Neural cell (in vitro differentiated cells): ENCODE measurements at regions not wholly inside any gene's neighbourhood (a gene's known extent, or its start where the extent isn't known, plus 50 kb on each side); places are given as distances from the start of the nearest gene placed in this dataset.

Experiments used
- EZH2 ChIP-seq: fragments of 200-600, 300-800 bp; shearing (Covaris generic), sonication (generic); IDR thresholded peaks from 2 replicates; pipeline ENCODE4 v1.6.1; 2014; ENCODE audit warnings: antibody characterized with exemption, low read length, borderline replicate concordance, mild to moderate bottlenecking; ENCODE audit not compliant: insufficient read depth, poor library complexity, severe bottlenecking
- SMC3 ChIP-seq: fragments of 450-650 bp; conservative IDR thresholded peaks from 2 replicates; pipeline ENCODE4 v1.6.1; 2014; ENCODE audit warnings: antibody characterized with exemption, mild to moderate bottlenecking, moderate library complexity; ENCODE audit not compliant: poor library complexity
- TAF1 ChIP-seq: IDR thresholded peaks from 2 replicates; pipeline ENCODE4 v1.6.1; 2012; ENCODE audit warnings: low read depth
- TF ChIP-seq, protein P1 (sequence below): fragments of 450-650 bp; IDR thresholded peaks from 2 replicates; pipeline ENCODE4 v1.5.1; 2014; ENCODE audit warnings: antibody characterized with exemption, mild to moderate bottlenecking, moderate library complexity; ENCODE audit not compliant: poor library complexity, severe bottlenecking
- TF ChIP-seq, protein P2 (sequence below): IDR thresholded peaks from 2 replicates; pipeline ENCODE4 v1.6.1; 2012; ENCODE audit warnings: borderline replicate concordance

DNA sequence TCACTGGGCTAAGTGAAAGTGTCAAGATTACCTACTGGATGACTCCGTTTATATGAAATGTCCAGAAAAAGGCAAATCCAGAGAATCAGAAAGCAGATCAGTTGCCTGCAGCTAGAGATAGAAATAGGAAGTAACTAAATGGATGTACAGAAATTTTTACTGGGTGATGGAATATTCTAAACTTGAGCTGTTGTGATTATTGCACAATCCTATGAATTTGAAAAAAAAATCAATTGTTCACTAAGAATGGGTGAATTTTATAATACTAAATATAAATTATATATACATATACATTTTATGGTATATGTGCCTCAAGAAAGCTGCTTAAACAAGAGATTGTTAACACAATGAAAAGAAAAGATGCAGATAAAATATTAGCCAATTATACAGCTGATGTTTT, 181.1 kb upstream of the C16orf82 start:
- TF ChIP-seq, protein P1, sequence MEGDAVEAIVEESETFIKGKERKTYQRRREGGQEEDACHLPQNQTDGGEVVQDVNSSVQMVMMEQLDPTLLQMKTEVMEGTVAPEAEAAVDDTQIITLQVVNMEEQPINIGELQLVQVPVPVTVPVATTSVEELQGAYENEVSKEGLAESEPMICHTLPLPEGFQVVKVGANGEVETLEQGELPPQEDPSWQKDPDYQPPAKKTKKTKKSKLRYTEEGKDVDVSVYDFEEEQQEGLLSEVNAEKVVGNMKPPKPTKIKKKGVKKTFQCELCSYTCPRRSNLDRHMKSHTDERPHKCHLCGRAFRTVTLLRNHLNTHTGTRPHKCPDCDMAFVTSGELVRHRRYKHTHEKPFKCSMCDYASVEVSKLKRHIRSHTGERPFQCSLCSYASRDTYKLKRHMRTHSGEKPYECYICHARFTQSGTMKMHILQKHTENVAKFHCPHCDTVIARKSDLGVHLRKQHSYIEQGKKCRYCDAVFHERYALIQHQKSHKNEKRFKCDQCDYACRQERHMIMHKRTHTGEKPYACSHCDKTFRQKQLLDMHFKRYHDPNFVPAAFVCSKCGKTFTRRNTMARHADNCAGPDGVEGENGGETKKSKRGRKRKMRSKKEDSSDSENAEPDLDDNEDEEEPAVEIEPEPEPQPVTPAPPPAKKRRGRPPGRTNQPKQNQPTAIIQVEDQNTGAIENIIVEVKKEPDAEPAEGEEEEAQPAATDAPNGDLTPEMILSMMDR: no peak
- no peak for TF ChIP-seq EZH2
- TF ChIP-seq, protein P2, sequence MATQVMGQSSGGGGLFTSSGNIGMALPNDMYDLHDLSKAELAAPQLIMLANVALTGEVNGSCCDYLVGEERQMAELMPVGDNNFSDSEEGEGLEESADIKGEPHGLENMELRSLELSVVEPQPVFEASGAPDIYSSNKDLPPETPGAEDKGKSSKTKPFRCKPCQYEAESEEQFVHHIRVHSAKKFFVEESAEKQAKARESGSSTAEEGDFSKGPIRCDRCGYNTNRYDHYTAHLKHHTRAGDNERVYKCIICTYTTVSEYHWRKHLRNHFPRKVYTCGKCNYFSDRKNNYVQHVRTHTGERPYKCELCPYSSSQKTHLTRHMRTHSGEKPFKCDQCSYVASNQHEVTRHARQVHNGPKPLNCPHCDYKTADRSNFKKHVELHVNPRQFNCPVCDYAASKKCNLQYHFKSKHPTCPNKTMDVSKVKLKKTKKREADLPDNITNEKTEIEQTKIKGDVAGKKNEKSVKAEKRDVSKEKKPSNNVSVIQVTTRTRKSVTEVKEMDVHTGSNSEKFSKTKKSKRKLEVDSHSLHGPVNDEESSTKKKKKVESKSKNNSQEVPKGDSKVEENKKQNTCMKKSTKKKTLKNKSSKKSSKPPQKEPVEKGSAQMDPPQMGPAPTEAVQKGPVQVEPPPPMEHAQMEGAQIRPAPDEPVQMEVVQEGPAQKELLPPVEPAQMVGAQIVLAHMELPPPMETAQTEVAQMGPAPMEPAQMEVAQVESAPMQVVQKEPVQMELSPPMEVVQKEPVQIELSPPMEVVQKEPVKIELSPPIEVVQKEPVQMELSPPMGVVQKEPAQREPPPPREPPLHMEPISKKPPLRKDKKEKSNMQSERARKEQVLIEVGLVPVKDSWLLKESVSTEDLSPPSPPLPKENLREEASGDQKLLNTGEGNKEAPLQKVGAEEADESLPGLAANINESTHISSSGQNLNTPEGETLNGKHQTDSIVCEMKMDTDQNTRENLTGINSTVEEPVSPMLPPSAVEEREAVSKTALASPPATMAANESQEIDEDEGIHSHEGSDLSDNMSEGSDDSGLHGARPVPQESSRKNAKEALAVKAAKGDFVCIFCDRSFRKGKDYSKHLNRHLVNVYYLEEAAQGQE: no peak
- TF ChIP-seq TAF1: no peak
- no peak for TF ChIP-seq SMC3
